NCI-H748 treated with DMSO at 0.1 percent for 48 hours (cell line): ENCODE measurements at regions not wholly inside any gene's neighbourhood (a gene's known extent, or its start where the extent isn't known, plus 50 kb on each side); places are given as distances from the start of the nearest gene placed in this dataset.
"Not testable (repeated sequence)": the region's sequence is repeated elsewhere in the genome, so short reads cannot be mapped to it uniquely, and the experiment has no call there.

ENCODE experiments used
- DNase-seq: peaks from one replicate; lab custom pipeline; 2025; lab: John Stamatoyannopoulos, UW

DNA sequence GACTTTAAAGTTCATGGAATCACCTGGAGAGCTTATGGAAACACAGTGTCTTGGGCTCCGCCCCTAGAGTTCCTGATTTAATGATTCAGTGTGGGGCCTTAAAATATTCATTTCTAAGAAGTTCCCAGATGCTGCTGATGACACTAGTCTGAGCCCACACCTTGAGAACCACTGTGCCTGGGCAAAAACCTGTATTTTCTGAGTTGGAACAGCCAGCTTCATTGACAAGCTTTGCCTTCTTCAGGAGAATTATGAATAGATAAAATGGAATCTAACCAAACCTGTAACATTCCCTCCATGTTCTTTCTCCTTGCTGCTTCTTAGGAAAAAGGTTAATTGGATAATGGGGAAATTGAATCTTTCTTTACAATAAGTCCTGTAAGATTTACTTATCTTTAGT is 490.7 kb downstream of the DIPK2A start:
- DNase-seq = no peak

DNA sequence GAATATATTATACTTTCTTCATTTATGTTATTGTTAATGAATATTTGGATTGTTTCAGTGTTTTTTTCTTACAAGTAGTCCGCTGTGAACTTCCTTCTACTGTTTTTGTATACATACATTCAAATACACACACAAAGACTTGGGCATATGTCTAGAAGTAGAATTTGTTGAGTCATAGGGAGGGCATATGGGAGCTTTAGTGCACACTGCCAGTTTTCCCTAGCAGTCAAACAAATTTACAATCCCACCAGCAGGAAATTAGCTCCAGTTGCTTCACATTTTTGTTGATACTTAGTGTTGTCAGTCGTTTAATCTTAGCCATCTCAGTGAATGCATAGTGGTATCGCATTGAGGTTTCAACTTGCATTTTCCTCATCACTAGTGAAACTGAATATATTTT is 492.3 kb downstream of the DIPK2A start:
- DNase-seq = no peak

GRCh38 chr3:144466114-144466513 is 494.5 kb downstream of the DIPK2A start:
- DNase-seq = no peak

- no peak for DNase-seq
These were observed 494.9 kb downstream of the DIPK2A start for GRCh38 chr3:144466540-144466939.

GRCh38 chr3:144470666-144471065 is 499.0 kb downstream of the DIPK2A start:
- no peak for DNase-seq

GRCh38 chr3:144477593-144477992 is 506.0 kb downstream of the DIPK2A start:
- no peak for DNase-seq

DNA sequence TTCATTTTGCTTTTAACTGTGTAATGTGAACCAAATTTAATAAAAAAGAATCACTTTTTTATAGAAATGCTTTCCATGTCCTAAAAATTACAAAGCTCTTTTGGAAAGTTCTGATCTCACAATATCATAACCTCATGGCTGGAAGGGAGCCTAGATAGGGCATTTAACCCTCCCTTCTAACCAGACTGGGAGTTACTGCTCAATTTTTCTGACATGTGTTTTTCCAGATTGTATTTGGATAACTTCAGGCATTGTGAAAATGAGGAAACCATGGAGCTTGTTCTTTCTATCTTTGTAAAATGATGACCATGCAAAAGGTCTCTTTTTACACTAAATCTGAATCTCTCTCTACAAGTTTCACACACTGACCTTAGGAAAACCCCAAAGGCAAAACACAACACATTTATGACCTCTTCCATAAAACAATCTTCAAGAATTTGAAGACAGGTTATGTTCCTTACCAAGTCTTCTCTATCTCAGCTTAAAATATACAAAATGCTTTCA is 508.8 kb downstream of the DIPK2A start:
- DNase-seq = no peak

GRCh38 chr3:144482876-144483275 is 511.3 kb downstream of the DIPK2A start:
- no peak for DNase-seq

- DNase-seq = no peak
These were observed 515.4 kb downstream of the DIPK2A start for GRCh38 chr3:144487011-144487410.

DNA sequence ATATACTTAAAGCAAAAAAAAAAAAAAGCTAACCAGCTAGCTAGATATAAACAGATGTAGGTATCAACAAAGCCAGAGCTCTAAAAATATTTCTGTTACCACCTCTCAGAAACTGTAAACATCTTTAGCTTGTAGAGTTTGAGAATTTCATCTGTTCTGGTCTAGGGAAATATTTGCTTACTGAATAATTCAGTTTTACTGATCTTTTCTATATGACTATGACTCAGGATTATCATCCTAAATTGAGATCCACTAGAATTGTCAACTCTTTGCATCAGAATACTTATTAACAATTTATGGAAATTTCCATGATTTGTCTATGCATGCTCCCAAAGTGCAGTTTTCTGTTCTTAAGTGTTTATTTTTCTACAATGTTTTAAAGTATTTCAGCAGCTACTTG is 517.3 kb downstream of the DIPK2A start:
- DNase-seq = no peak

GRCh38 chr3:144491333-144491732 is 519.7 kb downstream of the DIPK2A start:
- no peak for DNase-seq

GRCh38 chr3:144494651-144495050 is 523.0 kb downstream of the DIPK2A start:
- DNase-seq = not testable (repeated sequence)

DNA sequence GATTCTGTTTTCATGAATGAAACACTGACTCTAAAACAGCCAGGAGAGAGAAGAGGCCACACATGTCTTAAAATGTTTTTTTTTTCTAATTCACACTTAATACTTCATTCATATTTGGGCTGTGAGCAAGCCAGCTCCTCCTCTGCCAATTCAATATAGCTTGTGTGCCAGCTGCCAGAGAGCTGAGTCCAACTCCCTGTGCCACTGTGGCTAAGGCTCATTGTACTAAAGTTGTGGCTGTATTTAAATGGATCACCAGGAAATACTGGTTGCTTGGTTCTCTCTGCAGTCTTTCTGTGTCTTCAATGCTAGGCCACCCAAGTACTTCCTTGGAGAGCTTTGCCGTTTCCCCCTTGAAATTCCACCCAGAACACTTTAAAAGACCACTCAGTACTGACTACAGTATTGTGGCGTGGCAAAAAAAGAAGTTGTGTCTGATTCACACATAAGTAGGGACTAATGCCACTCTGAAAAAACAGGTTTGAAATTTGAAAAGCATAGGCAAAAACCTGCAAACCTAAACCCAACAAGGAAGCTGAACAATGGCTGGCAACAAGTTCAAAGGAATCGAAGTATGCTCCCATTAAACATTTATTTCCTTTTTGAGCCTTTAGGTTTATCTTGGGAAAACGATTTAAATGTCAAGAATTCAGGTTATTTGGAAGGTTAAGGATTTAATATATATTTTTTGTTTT is 524.7 kb downstream of the DIPK2A start:
- no peak for DNase-seq

DNA sequence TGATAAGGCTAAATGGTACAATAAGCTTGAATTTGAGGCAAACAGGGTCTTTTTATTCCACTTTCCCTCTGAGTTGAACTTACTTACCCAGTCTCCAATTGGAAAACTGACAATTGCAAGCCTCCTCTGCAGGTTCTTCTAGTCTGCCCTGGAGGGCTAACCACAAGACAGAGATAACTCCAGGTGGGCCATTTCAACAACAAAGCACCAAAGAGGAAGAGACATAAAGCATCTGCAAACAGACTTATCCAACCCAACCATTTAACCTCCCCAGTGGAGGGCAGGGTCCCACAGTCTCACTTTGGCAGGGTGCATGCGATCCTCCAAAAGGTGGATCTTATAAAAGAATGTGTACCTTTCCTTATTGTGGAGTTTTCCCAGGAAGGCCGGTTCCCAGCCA is 525.8 kb downstream of the DIPK2A start:
- DNase-seq = no peak

GRCh38 chr3:144499001-144499930 is 527.6 kb downstream of the DIPK2A start:
- DNase-seq = no peak

- no peak for DNase-seq
These were observed 529.8 kb downstream of the DIPK2A start for GRCh38 chr3:144501467-144501866.

GRCh38 chr3:144502402-144502801 is 530.8 kb downstream of the DIPK2A start:
- no peak for DNase-seq

GRCh38 chr3:144506375-144506774 is 534.8 kb downstream of the DIPK2A start:
- not testable (repeated sequence) for DNase-seq

GRCh38 chr3:144511346-144511745 is 539.7 kb downstream of the DIPK2A start:
- DNase-seq = no peak

- DNase-seq = no peak
These were observed 544.4 kb downstream of the DIPK2A start for GRCh38 chr3:144516026-144516425.

DNA sequence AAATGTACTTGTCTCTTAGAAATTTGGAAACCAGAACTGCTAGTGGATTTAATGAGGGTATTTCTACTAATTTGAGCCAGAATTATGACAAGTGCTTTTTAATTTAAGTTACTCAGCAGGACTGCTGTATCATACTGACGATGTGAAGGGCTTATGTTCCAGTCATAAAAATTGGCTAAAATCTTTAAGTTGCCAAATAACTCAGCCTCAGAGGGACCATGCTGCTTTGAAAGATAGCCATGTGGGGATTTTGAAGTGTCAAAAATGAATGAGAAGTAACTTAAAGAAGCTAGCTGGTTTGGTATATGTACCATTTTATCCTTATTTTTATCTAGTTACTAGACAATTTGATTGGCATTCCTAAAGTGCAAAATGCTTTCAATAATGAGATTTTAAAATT is 545.0 kb downstream of the DIPK2A start:
- DNase-seq = no peak

DNA sequence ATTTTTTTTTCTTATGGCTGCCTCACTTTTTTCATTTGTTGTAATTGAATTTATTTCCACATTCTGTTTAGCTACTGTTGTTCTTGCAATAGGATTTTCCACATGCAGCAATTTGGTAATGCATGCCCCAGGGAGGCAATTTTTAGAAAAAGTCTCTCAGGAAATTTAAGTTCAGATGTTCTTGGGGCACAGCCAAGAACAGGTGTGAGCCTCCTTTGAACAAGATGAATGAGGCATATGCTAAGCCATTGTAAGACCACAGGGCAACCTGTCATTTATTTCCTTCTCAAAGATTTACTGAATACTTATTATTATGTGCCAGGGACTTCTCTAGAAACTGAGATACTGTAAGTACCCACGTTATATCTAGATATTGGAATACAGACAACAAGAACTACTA is 549.5 kb downstream of the DIPK2A start:
- no peak for DNase-seq

DNA sequence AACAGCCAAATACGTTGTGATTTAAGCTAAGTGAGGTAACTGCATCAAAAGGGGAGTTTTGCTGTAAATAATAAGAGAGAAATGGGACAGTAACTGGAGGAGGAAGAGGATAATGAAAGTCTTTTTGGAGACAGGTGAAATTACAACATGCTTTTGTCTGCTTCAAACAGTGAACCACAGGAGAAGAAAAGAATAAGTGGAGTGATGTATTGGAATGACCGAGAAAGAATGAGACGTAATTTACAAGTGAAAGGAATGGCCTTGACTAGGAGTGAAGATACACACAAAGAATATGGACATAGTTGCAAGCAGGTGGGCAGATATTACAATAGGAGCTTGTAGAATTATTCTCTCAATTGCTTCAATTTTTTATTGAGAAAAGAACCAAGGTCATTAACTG is 550.8 kb downstream of the DIPK2A start:
- DNase-seq = no peak
